Panc1 (cell line): ENCODE measurements at regions not wholly inside any gene's neighbourhood (a gene's known extent, or its start where the extent isn't known, plus 50 kb on each side); places are given as distances from the start of the nearest gene placed in this dataset.

ENCODE experiments used
- ATAC-seq: fragments of 200-7000 bp; cut with Tn5 transposase; 2 replicates; pipeline ENCODE4 v1.9.1; 2020; ENCODE audit warnings: mild to moderate bottlenecking, moderate library complexity
- BruUV-seq: library from RNA; stranded (reverse); fragments of 400-500 nt; replicated peaks from 2 replicates; lab custom pipeline; 2021; lab: Mats Ljungman, UMichigan
- CTCF ChIA-PET: fragments of 300-600 bp; sonication (Branson Sonifier 250); formaldehyde crosslinking; loops from one replicate; lab custom pipeline; 2022; ENCODE audit warnings: antibody characterized with exemption; lab: Charles Lee
- POLR2A ChIA-PET: fragments of 300-600 bp; sonication (Branson Sonifier 250); formaldehyde crosslinking; loops from one replicate; lab custom pipeline; 2022; ENCODE audit warnings: antibody characterized with exemption; lab: Charles Lee
- DNase-seq: peaks from one replicate; pipeline ENCODE4 v3.0.0-alpha.2; 2010; ENCODE audit warnings: low read depth, low spot score
- H3K27ac ChIP-seq: 2 replicates; pipeline ENCODE4 v1.5.1; 2011; ENCODE audit warnings: mild to moderate bottlenecking, low read length, inconsistent platforms
- H3K27me3 ChIP-seq: fragments of 200-500 bp; sonication (Bioruptor generic); 2 replicates; pipeline ENCODE4 v1.6.0; 2014; ENCODE audit warnings: low read length, inconsistent platforms; ENCODE audit not compliant: control insufficient read depth, insufficient read depth
- H3K36me3 ChIP-seq: fragments of 200-500 bp; sonication (Bioruptor generic); 2 replicates; pipeline ENCODE4 v1.5.1; 2014; ENCODE audit warnings: inconsistent platforms, mild to moderate bottlenecking, low read length, moderate library complexity; ENCODE audit not compliant: control insufficient read depth, insufficient read depth
- H3K4me1 ChIP-seq: 2 replicates; pipeline ENCODE4 v1.5.1; 2011; ENCODE audit warnings: inconsistent platforms, mild to moderate bottlenecking, low read length, moderate library complexity; ENCODE audit not compliant: control insufficient read depth, insufficient read depth
- H3K4me3 ChIP-seq, 2 experiments: 2 replicates each; pipeline ENCODE4 v1.5.1; 2011 to 2012; ENCODE audit warnings: low read depth in 2 of 2, low read length in 2 of 2, mild to moderate bottlenecking in 2 of 2, inconsistent platforms in 1 of 2, moderate library complexity in 1 of 2
- H3K9me3 ChIP-seq: fragments of 200-500 bp; sonication (Bioruptor generic); 2 replicates; pipeline ENCODE4 v1.5.1; 2014; ENCODE audit warnings: low read depth, mild to moderate bottlenecking, inconsistent platforms, low read length, moderate library complexity; ENCODE audit not compliant: control insufficient read depth, insufficient read depth
- CTCF ChIP-seq: fragments of 450-650 bp; IDR thresholded peaks from 2 replicates; pipeline ENCODE4 v1.5.1; 2017; ENCODE audit warnings: mild to moderate bottlenecking
- POLR2AphosphoS5 ChIP-seq: IDR thresholded peaks from 2 replicates; pipeline ENCODE4 v1.6.1; 2012; ENCODE audit warnings: mild to moderate bottlenecking, low read depth, low read length, moderate library complexity
- REST ChIP-seq, 2 experiments: IDR thresholded peaks; 2 replicates each; pipeline ENCODE4 v1.6.1; 2011 to 2012; ENCODE audit warnings: low read depth in 2 of 2, control low read depth in 1 of 2, low read length in 1 of 2, mild to moderate bottlenecking in 1 of 2, moderate library complexity in 1 of 2; ENCODE audit not compliant: insufficient read depth in 1 of 2
- SIN3A ChIP-seq: IDR thresholded peaks from 2 replicates; pipeline ENCODE4 v1.6.1; 2012; ENCODE audit warnings: low read depth, mild to moderate bottlenecking, low read length, moderate library complexity, borderline replicate concordance; ENCODE audit not compliant: insufficient read depth
- TCF7L2 ChIP-seq: IDR thresholded peaks from 2 replicates; pipeline ENCODE4 v1.6.1; 2011; ENCODE audit warnings: mild to moderate bottlenecking, low read depth, low read length, inconsistent platforms
- in situ Hi-C: cut with HindIII; loops from 2 replicates; pipeline ENCODE4 v1.10.0; 2016; ENCODE audit warnings: low sequenced_read_pairs, low pct_unique_long_range_greater_than_20kb
- intact Hi-C: fragments of 100-400 bp; cut with micrococcal nuclease; formaldehyde crosslinking; loops from one replicate; pipeline ENCODE4 v1.10.0; 2022; ENCODE audit not compliant: unreplicated experiment

- intact Hi-C loops, result no loop called here
- CTCF ChIA-PET, result no interaction called here
- ATAC-seq, result no peak
- no peak for DNase-seq
- POLR2A ChIA-PET, result no interaction called here
- Histone ChIP-seq H3K9me3 (no peaks in the 10 kb centered on the region), H3K36me3 (no peaks in the 10 kb centered on the region), H3K27ac (no peak overlapping the region), H3K27me3 (no peaks in the 10 kb centered on the region), H3K4me3 (no peak overlapping the region), H3K4me1 (no peaks in the 10 kb centered on the region)
- TF ChIP-seq REST (IDR thresholded peaks at IDR 0.05; ENCODE audit: insufficient read depth in 1 of 2, low read depth in 2 of 2, low read length in 1 of 2) (no peak), POLR2AphosphoS5 (no peak), TCF7L2 (no peak), SIN3A (no peak), CTCF (no peak)
- in situ Hi-C loops, result no loop called here
- no TSS peak for BruUV-seq
Observed at GRCh38 chr3:155029941-155030340, 50.2 kb upstream of the MME start.

GRCh38 chr3:155026999-155027591, 53.0 kb upstream of the MME start:
- no TSS peak for BruUV-seq
- peak; percentile 53; the same call in 1 of the 2 replicates for ATAC-seq
- DNase-seq, result no peak

More at GRCh38 chr3:155026999-155027591, 53.0 kb upstream of the MME start:
- ChIA-PET POLR2A (interaction anchor here (0.6 kb wide), 1 partner anchor 74 kb away, joined by 5 read pairs; no protein-coding TSS in a partner anchor), CTCF (no interaction called here)
- Histone ChIP-seq H3K27ac (no peak overlapping the region), H3K36me3 (no peaks in the 10 kb centered on the region), H3K27me3 (no peaks in the 10 kb centered on the region), H3K9me3 (no peaks in the 10 kb centered on the region), H3K4me1 (no peaks in the 10 kb centered on the region), H3K4me3 (no peak overlapping the region)
- TF ChIP-seq REST (IDR thresholded peaks at IDR 0.05; ENCODE audit: insufficient read depth in 1 of 2, low read depth in 2 of 2, low read length in 1 of 2), result no peak
- no peak for TF ChIP-seq TCF7L2
- no peak for TF ChIP-seq POLR2AphosphoS5
- no peak for TF ChIP-seq SIN3A
- no peak for TF ChIP-seq CTCF
- in situ Hi-C loops, result no loop called here
- intact Hi-C loops, result no loop called here
